WTC11 (cell line): ENCODE measurements at regions not wholly inside any gene's neighbourhood (a gene's known extent, or its start where the extent isn't known, plus 50 kb on each side); places are given as distances from the start of the nearest gene placed in this dataset.

ENCODE experiments used
- ATAC-seq: fragments of 200-7000 bp; cut with Tn5 transposase; 2 replicates; pipeline ENCODE4 v1.10.0; 2021; ENCODE audit warnings: mild to moderate bottlenecking, moderate library complexity
- CTCF ChIA-PET: fragments of 300-600 bp; sonication (Branson Sonifier 250); formaldehyde crosslinking; loops from one replicate; lab custom pipeline; 2021; ENCODE audit warnings: antibody characterized with exemption; lab: Charles Lee
- POLR2A ChIA-PET: fragments of 350-600 bp; sonication (Branson Sonifier 250); formaldehyde crosslinking; loops from one replicate; lab custom pipeline; 2021; ENCODE audit warnings: antibody characterized with exemption; lab: Charles Lee
- DNase-seq: peaks from one replicate; pipeline ENCODE4 v3.0.0; 2021; ENCODE audit warnings: low spot score
- H3K27ac Mint-ChIP-seq: 2 replicates; pipeline ENCODE4 v1.8.0; 2021; ENCODE audit warnings: mixed read lengths
- H3K27me3 Mint-ChIP-seq: 2 replicates; pipeline ENCODE4 v1.8.0; 2021; ENCODE audit warnings: low read depth, mild to moderate bottlenecking, moderate library complexity, mixed read lengths
- H3K36me3 Mint-ChIP-seq: 2 replicates; pipeline ENCODE4 v1.8.0; 2021; ENCODE audit warnings: mixed read lengths
- H3K4me1 Mint-ChIP-seq: 2 replicates; pipeline ENCODE4 v1.8.0; 2022; ENCODE audit warnings: mixed read lengths
- H3K4me3 Mint-ChIP-seq: 2 replicates; pipeline ENCODE4 v1.8.0; 2021; ENCODE audit warnings: mild to moderate bottlenecking, moderate library complexity, mixed read lengths
- H3K9me3 Mint-ChIP-seq: 2 replicates; pipeline ENCODE4 v1.8.0; 2021; ENCODE audit warnings: mixed read lengths
- CBFB ChIP-seq: sonication (generic); formaldehyde crosslinking; IDR thresholded peaks from 2 replicates; pipeline ENCODE4 v1.8.1; 2022; ENCODE audit warnings: mild to moderate bottlenecking, low read depth, missing genetic modification reagents
- ESRRA ChIP-seq: sonication (generic); formaldehyde crosslinking; IDR thresholded peaks from 2 replicates; pipeline ENCODE4 v1.8.1; 2022; ENCODE audit warnings: mild to moderate bottlenecking, missing genetic modification reagents, borderline replicate concordance
- FOXJ3 ChIP-seq: sonication (generic); formaldehyde crosslinking; IDR thresholded peaks from 2 replicates; pipeline ENCODE4 v1.9.0; 2021; ENCODE audit warnings: missing genetic modification reagents, mild to moderate bottlenecking, borderline replicate concordance
- FOXK1 ChIP-seq: sonication (generic); formaldehyde crosslinking; IDR thresholded peaks from 2 replicates; pipeline ENCODE4 v1.8.0; 2022; ENCODE audit warnings: mild to moderate bottlenecking, moderate library complexity, missing genetic modification reagents
- GTF2I ChIP-seq: fragments of 250-450 bp; sonication (Bioruptor Pico); conservative IDR thresholded peaks from 2 replicates; pipeline ENCODE4 v1.4.0; 2021; ENCODE audit warnings: mild to moderate bottlenecking
- IRF2 ChIP-seq: sonication (generic); formaldehyde crosslinking; IDR thresholded peaks from 2 replicates; pipeline ENCODE4 v1.8.0; 2022; ENCODE audit warnings: low read depth, missing genetic modification reagents, borderline replicate concordance
- JUN ChIP-seq: sonication (generic); formaldehyde crosslinking; IDR thresholded peaks from 2 replicates; pipeline ENCODE4 v1.8.0; 2023; ENCODE audit warnings: mild to moderate bottlenecking, missing genetic modification reagents
- OVOL2 ChIP-seq: fragments of 250-450 bp; sonication (Bioruptor Pico); IDR thresholded peaks from 2 replicates; pipeline ENCODE4 v1.9.0; 2021; ENCODE audit warnings: mild to moderate bottlenecking, borderline replicate concordance
- RORB ChIP-seq: fragments of 250-450 bp; sonication (Bioruptor Pico); IDR thresholded peaks from 2 replicates; pipeline ENCODE4 v1.9.0; 2021; ENCODE audit warnings: mild to moderate bottlenecking
- SMAD3 ChIP-seq: sonication (generic); formaldehyde crosslinking; IDR thresholded peaks from 2 replicates; pipeline ENCODE4 v1.8.0; 2022; ENCODE audit warnings: missing genetic modification reagents, mild to moderate bottlenecking, borderline replicate concordance
- SMAD4 ChIP-seq: sonication (generic); formaldehyde crosslinking; IDR thresholded peaks from 2 replicates; pipeline ENCODE4 v1.8.0; 2022; ENCODE audit warnings: mild to moderate bottlenecking, missing genetic modification reagents
- TCF7 ChIP-seq: sonication (generic); formaldehyde crosslinking; IDR thresholded peaks from 2 replicates; pipeline ENCODE4 v1.8.0; 2022; ENCODE audit warnings: mild to moderate bottlenecking, low read depth, missing genetic modification reagents, moderate library complexity
- TEAD1 ChIP-seq: sonication (generic); formaldehyde crosslinking; IDR thresholded peaks from 2 replicates; pipeline ENCODE4 v1.8.0; 2022; ENCODE audit warnings: mild to moderate bottlenecking, missing genetic modification reagents
- ZBTB21 ChIP-seq: sonication (generic); formaldehyde crosslinking; IDR thresholded peaks from 2 replicates; pipeline ENCODE4 v1.8.1; 2023; ENCODE audit warnings: mild to moderate bottlenecking, missing genetic modification reagents, borderline replicate concordance
- ZNF121 ChIP-seq: sonication (generic); formaldehyde crosslinking; IDR thresholded peaks from 2 replicates; pipeline ENCODE4 v1.8.0; 2023; ENCODE audit warnings: missing genetic modification reagents
- ZNF138 ChIP-seq: sonication (generic); formaldehyde crosslinking; conservative IDR thresholded peaks from 2 replicates; pipeline ENCODE4 v1.8.1; 2022; ENCODE audit warnings: mild to moderate bottlenecking, moderate library complexity, missing genetic modification reagents
- ZNF232 ChIP-seq: sonication (generic); formaldehyde crosslinking; IDR thresholded peaks from 2 replicates; pipeline ENCODE4 v1.8.0; 2022; ENCODE audit warnings: mild to moderate bottlenecking, missing genetic modification reagents
- ZNF396 ChIP-seq: fragments of 250-450 bp; sonication (Bioruptor Pico); IDR thresholded peaks from 2 replicates; pipeline ENCODE4 v1.8.0; 2021; ENCODE audit warnings: mild to moderate bottlenecking, moderate library complexity, borderline replicate concordance
- TF ChIP-seq, protein P1 (sequence below): sonication (generic); formaldehyde crosslinking; IDR thresholded peaks from 2 replicates; pipeline ENCODE4 v1.8.0; 2023; ENCODE audit warnings: missing genetic modification reagents, mild to moderate bottlenecking, borderline replicate concordance
- TF ChIP-seq, protein P2 (sequence below): fragments of 250-450 bp; sonication (Bioruptor Pico); IDR thresholded peaks from 2 replicates; pipeline ENCODE4 v1.8.0; 2021; ENCODE audit warnings: mild to moderate bottlenecking
- TF ChIP-seq, protein P3 (sequence below): sonication (generic); formaldehyde crosslinking; IDR thresholded peaks from 2 replicates; pipeline ENCODE4 v1.8.1; 2022; ENCODE audit warnings: mild to moderate bottlenecking, moderate library complexity, missing genetic modification reagents
- TF ChIP-seq, protein P4 (sequence below): fragments of 200-600 bp; IDR thresholded peaks from 2 replicates; pipeline ENCODE4 v1.8.0; 2022; ENCODE audit warnings: antibody characterized with exemption
- TF ChIP-seq, protein P5 (sequence below): sonication (generic); formaldehyde crosslinking; IDR thresholded peaks from 2 replicates; pipeline ENCODE4 v1.8.1; 2022; ENCODE audit warnings: mild to moderate bottlenecking, missing genetic modification reagents, moderate library complexity, borderline replicate concordance
- TF ChIP-seq, protein P6 (sequence below): sonication (generic); formaldehyde crosslinking; conservative IDR thresholded peaks from 2 replicates; pipeline ENCODE4 v1.8.1; 2022; ENCODE audit warnings: mild to moderate bottlenecking, missing genetic modification reagents
- TF ChIP-seq, protein P7 (sequence below): sonication (generic); formaldehyde crosslinking; IDR thresholded peaks from 2 replicates; pipeline ENCODE4 v1.8.1; 2023; ENCODE audit warnings: mild to moderate bottlenecking, missing genetic modification reagents

DNA sequence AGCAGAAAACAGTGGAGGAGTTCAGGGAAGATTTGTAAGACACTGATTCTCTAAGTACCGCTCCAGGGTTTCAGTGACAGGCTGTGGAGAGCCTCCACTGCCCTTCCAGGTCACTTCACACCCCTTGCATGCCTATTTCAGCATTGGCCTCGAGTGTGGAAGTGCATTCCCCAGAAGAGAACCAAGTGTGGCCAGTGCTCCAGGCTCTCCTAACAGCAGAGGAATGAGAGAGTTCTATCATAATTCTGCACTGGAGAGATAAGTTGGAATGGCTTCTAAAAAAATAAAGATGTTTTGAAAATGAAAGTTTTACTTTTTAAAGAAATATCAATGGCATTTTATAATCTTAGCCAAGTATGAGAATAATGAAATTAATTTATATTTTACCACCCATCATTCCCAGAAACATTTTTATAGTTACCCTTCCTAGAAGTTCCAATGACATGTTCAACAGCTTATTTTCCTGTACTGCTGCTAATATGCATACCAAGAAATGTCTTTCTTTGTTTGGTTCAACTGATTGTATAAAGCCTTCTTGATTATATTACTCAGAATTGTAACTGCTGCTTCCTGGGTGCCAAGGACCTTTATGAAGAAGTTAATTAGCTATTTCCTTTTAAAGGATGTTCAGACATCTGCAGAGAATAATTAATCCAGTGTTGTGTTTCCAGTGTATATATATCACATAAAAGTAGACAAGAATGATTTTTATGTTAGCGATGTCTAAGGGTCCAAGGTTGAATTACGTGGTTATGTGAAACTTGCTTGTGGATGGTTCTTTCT lies 61.0 kb upstream of the SERPINE2 start (continued):
- TF ChIP-seq, protein P1, sequence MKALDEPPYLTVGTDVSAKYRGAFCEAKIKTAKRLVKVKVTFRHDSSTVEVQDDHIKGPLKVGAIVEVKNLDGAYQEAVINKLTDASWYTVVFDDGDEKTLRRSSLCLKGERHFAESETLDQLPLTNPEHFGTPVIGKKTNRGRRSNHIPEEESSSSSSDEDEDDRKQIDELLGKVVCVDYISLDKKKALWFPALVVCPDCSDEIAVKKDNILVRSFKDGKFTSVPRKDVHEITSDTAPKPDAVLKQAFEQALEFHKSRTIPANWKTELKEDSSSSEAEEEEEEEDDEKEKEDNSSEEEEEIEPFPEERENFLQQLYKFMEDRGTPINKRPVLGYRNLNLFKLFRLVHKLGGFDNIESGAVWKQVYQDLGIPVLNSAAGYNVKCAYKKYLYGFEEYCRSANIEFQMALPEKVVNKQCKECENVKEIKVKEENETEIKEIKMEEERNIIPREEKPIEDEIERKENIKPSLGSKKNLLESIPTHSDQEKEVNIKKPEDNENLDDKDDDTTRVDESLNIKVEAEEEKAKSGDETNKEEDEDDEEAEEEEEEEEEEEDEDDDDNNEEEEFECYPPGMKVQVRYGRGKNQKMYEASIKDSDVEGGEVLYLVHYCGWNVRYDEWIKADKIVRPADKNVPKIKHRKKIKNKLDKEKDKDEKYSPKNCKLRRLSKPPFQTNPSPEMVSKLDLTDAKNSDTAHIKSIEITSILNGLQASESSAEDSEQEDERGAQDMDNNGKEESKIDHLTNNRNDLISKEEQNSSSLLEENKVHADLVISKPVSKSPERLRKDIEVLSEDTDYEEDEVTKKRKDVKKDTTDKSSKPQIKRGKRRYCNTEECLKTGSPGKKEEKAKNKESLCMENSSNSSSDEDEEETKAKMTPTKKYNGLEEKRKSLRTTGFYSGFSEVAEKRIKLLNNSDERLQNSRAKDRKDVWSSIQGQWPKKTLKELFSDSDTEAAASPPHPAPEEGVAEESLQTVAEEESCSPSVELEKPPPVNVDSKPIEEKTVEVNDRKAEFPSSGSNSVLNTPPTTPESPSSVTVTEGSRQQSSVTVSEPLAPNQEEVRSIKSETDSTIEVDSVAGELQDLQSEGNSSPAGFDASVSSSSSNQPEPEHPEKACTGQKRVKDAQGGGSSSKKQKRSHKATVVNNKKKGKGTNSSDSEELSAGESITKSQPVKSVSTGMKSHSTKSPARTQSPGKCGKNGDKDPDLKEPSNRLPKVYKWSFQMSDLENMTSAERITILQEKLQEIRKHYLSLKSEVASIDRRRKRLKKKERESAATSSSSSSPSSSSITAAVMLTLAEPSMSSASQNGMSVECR (CRISPR knock-in tag): no peak
- TF ChIP-seq GTF2I (CRISPR knock-in tag): no peak
- no peak for TF ChIP-seq ESRRA (CRISPR knock-in tag)
- TF ChIP-seq, protein P2, sequence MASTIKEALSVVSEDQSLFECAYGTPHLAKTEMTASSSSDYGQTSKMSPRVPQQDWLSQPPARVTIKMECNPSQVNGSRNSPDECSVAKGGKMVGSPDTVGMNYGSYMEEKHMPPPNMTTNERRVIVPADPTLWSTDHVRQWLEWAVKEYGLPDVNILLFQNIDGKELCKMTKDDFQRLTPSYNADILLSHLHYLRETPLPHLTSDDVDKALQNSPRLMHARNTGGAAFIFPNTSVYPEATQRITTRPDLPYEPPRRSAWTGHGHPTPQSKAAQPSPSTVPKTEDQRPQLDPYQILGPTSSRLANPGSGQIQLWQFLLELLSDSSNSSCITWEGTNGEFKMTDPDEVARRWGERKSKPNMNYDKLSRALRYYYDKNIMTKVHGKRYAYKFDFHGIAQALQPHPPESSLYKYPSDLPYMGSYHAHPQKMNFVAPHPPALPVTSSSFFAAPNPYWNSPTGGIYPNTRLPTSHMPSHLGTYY: no peak
- TF ChIP-seq, protein P3, sequence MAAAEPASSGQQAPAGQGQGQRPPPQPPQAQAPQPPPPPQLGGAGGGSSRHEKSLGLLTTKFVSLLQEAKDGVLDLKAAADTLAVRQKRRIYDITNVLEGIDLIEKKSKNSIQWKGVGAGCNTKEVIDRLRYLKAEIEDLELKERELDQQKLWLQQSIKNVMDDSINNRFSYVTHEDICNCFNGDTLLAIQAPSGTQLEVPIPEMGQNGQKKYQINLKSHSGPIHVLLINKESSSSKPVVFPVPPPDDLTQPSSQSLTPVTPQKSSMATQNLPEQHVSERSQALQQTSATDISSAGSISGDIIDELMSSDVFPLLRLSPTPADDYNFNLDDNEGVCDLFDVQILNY: no peak
- TF ChIP-seq IRF2 (CRISPR knock-in tag): no peak
- no peak for TF ChIP-seq CBFB
- TF ChIP-seq, protein P4, sequence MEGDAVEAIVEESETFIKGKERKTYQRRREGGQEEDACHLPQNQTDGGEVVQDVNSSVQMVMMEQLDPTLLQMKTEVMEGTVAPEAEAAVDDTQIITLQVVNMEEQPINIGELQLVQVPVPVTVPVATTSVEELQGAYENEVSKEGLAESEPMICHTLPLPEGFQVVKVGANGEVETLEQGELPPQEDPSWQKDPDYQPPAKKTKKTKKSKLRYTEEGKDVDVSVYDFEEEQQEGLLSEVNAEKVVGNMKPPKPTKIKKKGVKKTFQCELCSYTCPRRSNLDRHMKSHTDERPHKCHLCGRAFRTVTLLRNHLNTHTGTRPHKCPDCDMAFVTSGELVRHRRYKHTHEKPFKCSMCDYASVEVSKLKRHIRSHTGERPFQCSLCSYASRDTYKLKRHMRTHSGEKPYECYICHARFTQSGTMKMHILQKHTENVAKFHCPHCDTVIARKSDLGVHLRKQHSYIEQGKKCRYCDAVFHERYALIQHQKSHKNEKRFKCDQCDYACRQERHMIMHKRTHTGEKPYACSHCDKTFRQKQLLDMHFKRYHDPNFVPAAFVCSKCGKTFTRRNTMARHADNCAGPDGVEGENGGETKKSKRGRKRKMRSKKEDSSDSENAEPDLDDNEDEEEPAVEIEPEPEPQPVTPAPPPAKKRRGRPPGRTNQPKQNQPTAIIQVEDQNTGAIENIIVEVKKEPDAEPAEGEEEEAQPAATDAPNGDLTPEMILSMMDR: no peak
- TF ChIP-seq, protein P5, sequence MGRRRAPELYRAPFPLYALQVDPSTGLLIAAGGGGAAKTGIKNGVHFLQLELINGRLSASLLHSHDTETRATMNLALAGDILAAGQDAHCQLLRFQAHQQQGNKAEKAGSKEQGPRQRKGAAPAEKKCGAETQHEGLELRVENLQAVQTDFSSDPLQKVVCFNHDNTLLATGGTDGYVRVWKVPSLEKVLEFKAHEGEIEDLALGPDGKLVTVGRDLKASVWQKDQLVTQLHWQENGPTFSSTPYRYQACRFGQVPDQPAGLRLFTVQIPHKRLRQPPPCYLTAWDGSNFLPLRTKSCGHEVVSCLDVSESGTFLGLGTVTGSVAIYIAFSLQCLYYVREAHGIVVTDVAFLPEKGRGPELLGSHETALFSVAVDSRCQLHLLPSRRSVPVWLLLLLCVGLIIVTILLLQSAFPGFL (CRISPR knock-in tag): no peak

DNA sequence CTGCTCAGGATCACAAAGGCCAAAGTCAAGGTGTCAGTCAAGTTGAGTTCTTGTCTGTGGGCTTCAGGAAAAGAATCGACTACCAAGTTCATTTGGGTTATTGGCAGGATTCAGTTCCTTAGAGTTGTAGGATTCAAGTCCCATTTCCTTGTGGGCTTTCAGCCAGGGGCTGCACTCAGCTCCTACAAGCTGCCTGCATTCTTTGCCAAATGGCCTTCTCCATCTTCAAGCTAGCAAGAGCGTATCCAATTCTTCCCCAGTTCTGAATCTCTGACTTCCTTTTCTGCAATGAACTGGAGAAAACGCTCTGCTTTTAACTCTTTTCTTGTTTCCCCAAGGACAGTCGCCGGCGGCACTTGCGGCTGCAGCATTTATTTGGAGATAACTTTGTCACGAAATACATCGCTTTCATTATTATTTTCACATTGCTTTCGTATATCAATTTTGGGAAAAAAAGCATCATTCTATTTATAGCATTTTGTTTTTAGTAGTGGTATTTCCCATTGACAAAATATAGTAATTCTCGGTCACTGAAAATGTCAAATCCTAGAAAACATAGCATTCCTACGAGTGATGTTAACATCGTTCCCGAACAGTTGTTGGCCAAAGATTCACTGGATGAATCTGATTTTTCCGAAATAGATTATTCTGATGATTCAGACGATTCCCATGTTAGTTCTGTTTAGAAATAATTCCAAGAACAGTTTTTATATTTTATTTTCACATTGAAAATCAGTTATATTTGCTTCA lies 59.6 kb upstream of the SERPINE2 start:
- Mint-ChIP-seq H3K27me3 (no peaks in the 10 kb centered on the region; the same call in none of the 2 replicates), H3K27ac (no peak overlapping the region), H3K9me3 (peaks cover 8% of the 10 kb centered on the region), H3K4me1 (peaks cover under 1% of the 10 kb centered on the region; the same call in 1 of the 2 replicates), H3K4me3 (no peak overlapping the region), H3K36me3 (no peaks in the 10 kb centered on the region)
- DNase-seq (no peak), ATAC-seq (no peak)
- TF ChIP-seq JUN (CRISPR knock-in tag) (no peak), SMAD3 (no peak), OVOL2 (CRISPR knock-in tag) (no peak), ZNF232 (CRISPR knock-in tag) (no peak), ZNF138 (CRISPR knock-in tag) (no peak), TCF7 (CRISPR knock-in tag) (no peak), FOXK1 (CRISPR knock-in tag) (no peak), TEAD1 (CRISPR knock-in tag) (no peak), ZNF121 (CRISPR knock-in tag) (no peak), RORB (CRISPR knock-in tag) (no peak), FOXJ3 (no peak), ZNF396 (CRISPR knock-in tag) (no peak), ZBTB21 (CRISPR knock-in tag) (no peak), SMAD4 (CRISPR knock-in tag) (no peak)
- TF ChIP-seq, protein P6, sequence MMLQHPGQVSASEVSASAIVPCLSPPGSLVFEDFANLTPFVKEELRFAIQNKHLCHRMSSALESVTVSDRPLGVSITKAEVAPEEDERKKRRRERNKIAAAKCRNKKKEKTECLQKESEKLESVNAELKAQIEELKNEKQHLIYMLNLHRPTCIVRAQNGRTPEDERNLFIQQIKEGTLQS (CRISPR knock-in tag): no peak
- TF ChIP-seq, protein P7, sequence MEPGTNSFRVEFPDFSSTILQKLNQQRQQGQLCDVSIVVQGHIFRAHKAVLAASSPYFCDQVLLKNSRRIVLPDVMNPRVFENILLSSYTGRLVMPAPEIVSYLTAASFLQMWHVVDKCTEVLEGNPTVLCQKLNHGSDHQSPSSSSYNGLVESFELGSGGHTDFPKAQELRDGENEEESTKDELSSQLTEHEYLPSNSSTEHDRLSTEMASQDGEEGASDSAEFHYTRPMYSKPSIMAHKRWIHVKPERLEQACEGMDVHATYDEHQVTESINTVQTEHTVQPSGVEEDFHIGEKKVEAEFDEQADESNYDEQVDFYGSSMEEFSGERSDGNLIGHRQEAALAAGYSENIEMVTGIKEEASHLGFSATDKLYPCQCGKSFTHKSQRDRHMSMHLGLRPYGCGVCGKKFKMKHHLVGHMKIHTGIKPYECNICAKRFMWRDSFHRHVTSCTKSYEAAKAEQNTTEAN (CRISPR knock-in tag): no peak
- ChIA-PET CTCF (no interaction called here), POLR2A (no interaction called here)
